HG03159 (cell line): ENCODE measurements at regions not wholly inside any gene's neighbourhood (a gene's known extent, or its start where the extent isn't known, plus 50 kb on each side); places are given as distances from the start of the nearest gene placed in this dataset.

Experiments
- ATAC-seq: cut with Tn5 transposase; IDR thresholded peaks from one replicate; pipeline ENCODE4 v1.9.1; 2021; ENCODE audit warnings: mild to moderate bottlenecking, moderate library complexity; ENCODE audit not compliant: unreplicated experiment

- no peak for ATAC-seq
Measured at GRCh38 chr6:44559486-44560270, 172.2 kb downstream of the CDC5L start.

GRCh38 chr6:44560458-44561059 lies 173.1 kb downstream of the CDC5L start:
- no peak for ATAC-seq

- ATAC-seq, result no peak
Measured at GRCh38 chr6:44561060-44561623, 173.6 kb downstream of the CDC5L start.

- ATAC-seq, result no peak
Measured at GRCh38 chr6:44561832-44562665, 174.5 kb downstream of the CDC5L start.

- ATAC-seq, result no peak
Measured at GRCh38 chr6:44563397-44563796, 175.9 kb downstream of the CDC5L start.

GRCh38 chr6:44564906-44565524 lies 177.5 kb downstream of the CDC5L start:
- no peak for ATAC-seq

- no peak for ATAC-seq
Measured at GRCh38 chr6:44567406-44567805, 179.9 kb downstream of the CDC5L start.

GRCh38 chr6:44569131-44569530 lies 181.6 kb downstream of the CDC5L start:
- no peak for ATAC-seq

GRCh38 chr6:44569931-44570385 lies 182.5 kb downstream of the CDC5L start:
- no peak for ATAC-seq

- no peak for ATAC-seq
Measured at GRCh38 chr6:44571510-44571909, 184.0 kb downstream of the CDC5L start.

GRCh38 chr6:44572346-44572745 lies 184.8 kb downstream of the CDC5L start:
- ATAC-seq, result no peak

- ATAC-seq, result no peak
Measured at GRCh38 chr6:44575644-44576043, 188.1 kb downstream of the CDC5L start.

GRCh38 chr6:44576132-44576631 lies 188.7 kb downstream of the CDC5L start:
- ATAC-seq, result no peak

GRCh38 chr6:44580901-44581300 lies 193.4 kb downstream of the CDC5L start:
- no peak for ATAC-seq

GRCh38 chr6:44582930-44583329 lies 195.4 kb downstream of the CDC5L start:
- no peak for ATAC-seq

- ATAC-seq, result no peak
Measured at GRCh38 chr6:44590471-44590870, 203.0 kb downstream of the CDC5L start.

- no peak for ATAC-seq
Measured at GRCh38 chr6:44593539-44593944, 206.0 kb downstream of the CDC5L start.

- no peak for ATAC-seq
Measured at GRCh38 chr6:44594481-44594880, 207.0 kb downstream of the CDC5L start.

GRCh38 chr6:44598679-44599078 lies 211.2 kb downstream of the CDC5L start:
- ATAC-seq, result no peak

GRCh38 chr6:44599672-44600071 lies 212.2 kb downstream of the CDC5L start:
- ATAC-seq, result no peak
